ENCODE measurements at regions not wholly inside any gene's neighbourhood (a gene's known extent, or its start where the extent isn't known, plus 50 kb on each side); places are given as distances from the start of the nearest gene placed in this dataset.

DNA sequence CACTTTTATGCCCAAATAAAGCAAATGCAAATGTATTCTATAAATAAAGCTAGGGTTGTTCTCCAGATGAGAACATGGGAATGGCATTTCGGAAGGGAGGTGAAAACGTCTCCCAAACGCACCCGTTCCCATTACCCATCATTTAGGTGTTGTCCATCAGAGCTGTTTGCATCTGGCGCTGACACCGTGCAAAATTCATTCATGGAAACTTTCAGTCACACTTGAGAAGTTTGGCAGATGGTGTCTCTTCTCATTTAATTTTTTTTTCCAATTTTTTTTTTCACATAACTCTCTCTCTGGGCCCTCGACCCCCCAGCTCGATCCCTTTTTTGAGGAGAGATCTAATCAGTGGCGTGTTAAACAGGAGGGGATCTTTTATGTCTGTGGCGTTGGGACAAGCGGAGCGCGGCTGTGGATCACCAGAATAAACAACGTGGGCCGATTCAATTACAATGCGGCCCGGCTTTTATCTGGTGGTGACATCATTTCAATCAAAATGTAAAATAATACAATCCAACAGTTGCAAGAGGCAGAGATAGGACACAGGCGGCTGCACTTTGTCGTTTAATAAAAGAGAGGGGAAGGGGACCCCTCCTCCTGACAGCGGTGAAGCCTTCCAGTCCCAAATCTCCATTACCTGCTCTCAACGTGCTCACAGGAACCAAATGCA lies 246.1 kb upstream of the IRX4 start:
- no TSS peak for BruUV-seq (replicated peaks)
- RAD21 ChIA-PET (ENCODE audit: low non-redundant PET in 1 of 2, low total read pairs in 2 of 2, uncharacterized antibody in 2 of 2, unreplicated experiment in 2 of 2): no interaction called here
- no peak overlapping the region for H3K9ac ChIP-seq (ENCODE audit: low read length)

More for the DNA sequence above, 246.1 kb upstream of the IRX4 start:
- TF ChIP-seq POLR2A (IDR thresholded peaks at IDR 0.05; ENCODE audit: borderline replicate concordance, extremely low read depth, insufficient read depth, insufficient read length): no peak
- TF ChIP-seq EZH2 (IDR thresholded peaks at IDR 0.05): no peak
- no peak for TF ChIP-seq CTCF (IDR thresholded peaks at IDR 0.05 in 2 of 3, conservative IDR thresholded peaks at IDR 0.05 in 1 of 3; ENCODE audit: borderline replicate concordance in 1 of 3, insufficient read depth in 1 of 3, low read depth in 2 of 3, low read length in 2 of 3)
- no peak for TF ChIP-seq ZFX (IDR thresholded peaks at IDR 0.05)
- TF ChIP-seq TCF7L2 (IDR thresholded peaks at IDR 0.05; ENCODE audit: borderline replicate concordance, extremely low read depth, insufficient read depth, insufficient read length): no peak
- TF ChIP-seq YY1 (IDR thresholded peaks at IDR 0.05; ENCODE audit: extremely low read depth, insufficient replicate concordance, low read depth, low read length): no peak
- TF ChIP-seq EGR1 (IDR thresholded peaks at IDR 0.05; ENCODE audit: low read depth): no peak
- no peak for TF ChIP-seq SP1 (IDR thresholded peaks at IDR 0.05; ENCODE audit: low read depth)
- TF ChIP-seq, protein P1, sequence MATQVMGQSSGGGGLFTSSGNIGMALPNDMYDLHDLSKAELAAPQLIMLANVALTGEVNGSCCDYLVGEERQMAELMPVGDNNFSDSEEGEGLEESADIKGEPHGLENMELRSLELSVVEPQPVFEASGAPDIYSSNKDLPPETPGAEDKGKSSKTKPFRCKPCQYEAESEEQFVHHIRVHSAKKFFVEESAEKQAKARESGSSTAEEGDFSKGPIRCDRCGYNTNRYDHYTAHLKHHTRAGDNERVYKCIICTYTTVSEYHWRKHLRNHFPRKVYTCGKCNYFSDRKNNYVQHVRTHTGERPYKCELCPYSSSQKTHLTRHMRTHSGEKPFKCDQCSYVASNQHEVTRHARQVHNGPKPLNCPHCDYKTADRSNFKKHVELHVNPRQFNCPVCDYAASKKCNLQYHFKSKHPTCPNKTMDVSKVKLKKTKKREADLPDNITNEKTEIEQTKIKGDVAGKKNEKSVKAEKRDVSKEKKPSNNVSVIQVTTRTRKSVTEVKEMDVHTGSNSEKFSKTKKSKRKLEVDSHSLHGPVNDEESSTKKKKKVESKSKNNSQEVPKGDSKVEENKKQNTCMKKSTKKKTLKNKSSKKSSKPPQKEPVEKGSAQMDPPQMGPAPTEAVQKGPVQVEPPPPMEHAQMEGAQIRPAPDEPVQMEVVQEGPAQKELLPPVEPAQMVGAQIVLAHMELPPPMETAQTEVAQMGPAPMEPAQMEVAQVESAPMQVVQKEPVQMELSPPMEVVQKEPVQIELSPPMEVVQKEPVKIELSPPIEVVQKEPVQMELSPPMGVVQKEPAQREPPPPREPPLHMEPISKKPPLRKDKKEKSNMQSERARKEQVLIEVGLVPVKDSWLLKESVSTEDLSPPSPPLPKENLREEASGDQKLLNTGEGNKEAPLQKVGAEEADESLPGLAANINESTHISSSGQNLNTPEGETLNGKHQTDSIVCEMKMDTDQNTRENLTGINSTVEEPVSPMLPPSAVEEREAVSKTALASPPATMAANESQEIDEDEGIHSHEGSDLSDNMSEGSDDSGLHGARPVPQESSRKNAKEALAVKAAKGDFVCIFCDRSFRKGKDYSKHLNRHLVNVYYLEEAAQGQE (IDR thresholded peaks at IDR 0.05; ENCODE audit: low read depth): no peak
- no peak for TF ChIP-seq ZBTB33 (IDR thresholded peaks at IDR 0.05; ENCODE audit: extremely low read depth, insufficient replicate concordance, low read length)
- no peak for TF ChIP-seq CBX3 (IDR thresholded peaks at IDR 0.05; ENCODE audit: low read depth)
- TF ChIP-seq, protein P2, sequence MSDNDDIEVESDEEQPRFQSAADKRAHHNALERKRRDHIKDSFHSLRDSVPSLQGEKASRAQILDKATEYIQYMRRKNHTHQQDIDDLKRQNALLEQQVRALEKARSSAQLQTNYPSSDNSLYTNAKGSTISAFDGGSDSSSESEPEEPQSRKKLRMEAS (IDR thresholded peaks at IDR 0.05): no peak
- TF ChIP-seq ZNF274 (IDR thresholded peaks at IDR 0.05; ENCODE audit: low read depth, low read length): no peak
- no peak for TF ChIP-seq ELF1 (IDR thresholded peaks at IDR 0.05; ENCODE audit: borderline replicate concordance, low read depth)
- TF ChIP-seq JUND (IDR thresholded peaks at IDR 0.05): no peak
- Histone ChIP-seq H3K4me3 (replicated peaks in 1 of 2; ENCODE audit: low read depth in 1 of 2, low read length in 2 of 2) (no peak overlapping the region), H2AFZ (ENCODE audit: low read depth, low read length, poor library complexity, severe bottlenecking) (no peak overlapping the region), H3K27me3 (ENCODE audit: insufficient read depth, low read length) (peaks cover 5% of the 10 kb centered on the region), H3K36me3 (ENCODE audit: control insufficient read depth in 1 of 2, insufficient read depth in 2 of 2, low read length in 2 of 2) (no peaks in the 10 kb centered on the region), H3K27ac (ENCODE audit: low read depth, low read length) (no peak overlapping the region), H3K79me2 (ENCODE audit: insufficient read depth, low read length) (no peaks in the 10 kb centered on the region), H3K9me3 (ENCODE audit: control insufficient read depth in 1 of 2, insufficient read depth in 1 of 2, low read depth in 1 of 2, low read length in 2 of 2) (no peaks in the 10 kb centered on the region), H3K4me2 (ENCODE audit: low read length) (no peak overlapping the region), H4K20me1 (ENCODE audit: insufficient read depth) (no peaks in the 10 kb centered on the region), H3K4me1 (ENCODE audit: control insufficient read depth in 1 of 2, insufficient read depth in 2 of 2, low read length in 2 of 2) (no peaks in the 10 kb centered on the region), H3K9me2 (ENCODE audit: insufficient read depth) (no peaks in the 10 kb centered on the region)
- DNase-seq (ENCODE audit: low read depth, low spot score) (no peak), ATAC-seq (no peak)
- CTCF ChIA-PET: no interaction called here
- POLR2A ChIA-PET: no interaction called here
- intact Hi-C loops (cut with micrococcal nuclease): no loop called here

Data from HCT116 (cell line).